Activated CD4-positive, alpha-beta memory T cell treated with anti-CD3 and anti-CD28 coated beads for 36 hours (primary cell): ENCODE measurements at regions not wholly inside any gene's neighbourhood (a gene's known extent, or its start where the extent isn't known, plus 50 kb on each side); places are given as distances from the start of the nearest gene placed in this dataset.

ENCODE experiments used
- CTCF ChIA-PET: fragments of 350-600 bp; sonication (Branson Sonifier 250); formaldehyde crosslinking; loops from one replicate; lab custom pipeline; 2021; ENCODE audit warnings: antibody characterized with exemption, inconsistent platforms; lab: Charles Lee
- POLR2A ChIA-PET: fragments of 350-600 bp; sonication (Branson Sonifier 250); formaldehyde crosslinking; loops from one replicate; lab custom pipeline; 2021; ENCODE audit warnings: antibody characterized with exemption; lab: Charles Lee
- DNase-seq: peaks from one replicate; pipeline ENCODE4 v3.0.0-alpha.2; 2020
- H3K27ac Mint-ChIP-seq: one replicate; pipeline ENCODE4 v1.8.0; 2021; ENCODE audit warnings: mixed read lengths
- H3K27me3 Mint-ChIP-seq: one replicate; pipeline ENCODE4 v1.8.0; 2021; ENCODE audit warnings: mixed read lengths
- H3K36me3 Mint-ChIP-seq: one replicate; pipeline ENCODE4 v1.8.0; 2021; ENCODE audit warnings: mixed read lengths
- H3K4me1 Mint-ChIP-seq: one replicate; pipeline ENCODE4 v1.8.0; 2021; ENCODE audit warnings: low read depth, mixed read lengths
- H3K4me3 Mint-ChIP-seq: one replicate; pipeline ENCODE4 v1.8.0; 2021; ENCODE audit warnings: mild to moderate bottlenecking, mixed read lengths
- H3K9me3 Mint-ChIP-seq: one replicate; pipeline ENCODE4 v1.8.0; 2021; ENCODE audit warnings: mixed read lengths
- intact Hi-C: fragments of 100-400 bp; cut with micrococcal nuclease; formaldehyde crosslinking; loops from one replicate; pipeline ENCODE4 v1.15.1; 2023

- intact Hi-C loops: no loop called here
- ChIA-PET POLR2A (no interaction called here), CTCF (interaction anchor here (0.6 kb wide), 1 partner anchor 380 kb away, joined by 3 read pairs; no protein-coding TSS in a partner anchor)
- Mint-ChIP-seq H3K27me3 (no peaks in the 10 kb centered on the region), H3K27ac (no peak overlapping the region), H3K36me3 (no peaks in the 10 kb centered on the region), H3K4me3 (no peak overlapping the region), H3K4me1 (no peaks in the 10 kb centered on the region), H3K9me3 (peaks cover 12% of the 10 kb centered on the region)
- DNase-seq: no peak
These were observed 116.9 kb upstream of the MPDZ start for GRCh38 chr9:13396418-13396817.

GRCh38 chr9:13395156-13395555, 115.7 kb upstream of the MPDZ start:
- Mint-ChIP-seq H3K9me3 (peaks cover 22% of the 10 kb centered on the region), H3K27ac (no peak overlapping the region), H3K4me1 (no peaks in the 10 kb centered on the region), H3K27me3 (no peaks in the 10 kb centered on the region), H3K4me3 (no peak overlapping the region), H3K36me3 (no peaks in the 10 kb centered on the region)
- CTCF ChIA-PET: no interaction called here
- intact Hi-C loops: no loop called here
- POLR2A ChIA-PET: no interaction called here
- no peak for DNase-seq

DNA sequence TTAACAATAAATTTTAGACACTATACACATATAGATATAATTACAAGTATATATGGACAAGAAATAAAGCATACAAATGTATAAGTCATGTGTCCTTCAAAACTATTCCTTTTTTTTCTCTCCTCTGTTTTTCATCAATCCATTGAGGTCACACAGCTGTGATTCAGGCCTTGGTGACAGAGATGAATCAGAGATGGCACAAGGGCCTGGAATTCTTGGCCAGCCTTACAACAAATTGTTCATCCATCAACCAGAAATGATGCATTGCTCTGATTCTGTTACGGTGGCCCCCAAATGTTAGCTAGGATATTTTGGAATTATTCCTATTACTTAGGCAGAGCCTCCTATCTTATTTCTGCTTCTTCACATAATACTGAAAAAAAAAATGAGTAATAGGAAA, 108.7 kb upstream of the MPDZ start:
- Mint-ChIP-seq H3K36me3 (no peaks in the 10 kb centered on the region), H3K4me1 (no peaks in the 10 kb centered on the region), H3K9me3 (peaks cover 51% of the 10 kb centered on the region), H3K27ac (no peak overlapping the region), H3K4me3 (no peak overlapping the region), H3K27me3 (no peaks in the 10 kb centered on the region)
- intact Hi-C loops: no loop called here
- no peak for DNase-seq
- ChIA-PET CTCF (no interaction called here), POLR2A (no interaction called here)

DNA sequence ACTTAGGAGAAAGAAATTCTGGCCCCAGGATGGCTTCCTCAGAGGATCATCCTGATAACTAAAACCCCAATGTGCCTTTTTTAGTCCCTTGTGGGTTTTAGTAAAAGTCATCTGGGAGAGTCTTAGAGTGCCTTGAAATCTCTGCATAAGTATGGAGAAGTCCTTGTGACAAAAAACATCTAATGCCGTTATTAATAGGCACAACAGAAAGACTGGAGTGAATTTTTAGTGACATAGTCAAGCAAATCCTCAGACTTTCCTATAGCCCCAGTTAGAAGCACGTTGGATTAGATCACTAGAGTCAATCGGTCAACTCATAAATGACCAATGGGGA, 108.2 kb upstream of the MPDZ start:
- POLR2A ChIA-PET: no interaction called here
- Mint-ChIP-seq H3K4me3 (no peak overlapping the region), H3K9me3 (peaks cover 52% of the 10 kb centered on the region), H3K27me3 (no peaks in the 10 kb centered on the region), H3K36me3 (no peaks in the 10 kb centered on the region), H3K4me1 (no peaks in the 10 kb centered on the region), H3K27ac (no peak overlapping the region)
- intact Hi-C loops: no loop called here
- no peak for DNase-seq
- CTCF ChIA-PET: no interaction called here

DNA sequence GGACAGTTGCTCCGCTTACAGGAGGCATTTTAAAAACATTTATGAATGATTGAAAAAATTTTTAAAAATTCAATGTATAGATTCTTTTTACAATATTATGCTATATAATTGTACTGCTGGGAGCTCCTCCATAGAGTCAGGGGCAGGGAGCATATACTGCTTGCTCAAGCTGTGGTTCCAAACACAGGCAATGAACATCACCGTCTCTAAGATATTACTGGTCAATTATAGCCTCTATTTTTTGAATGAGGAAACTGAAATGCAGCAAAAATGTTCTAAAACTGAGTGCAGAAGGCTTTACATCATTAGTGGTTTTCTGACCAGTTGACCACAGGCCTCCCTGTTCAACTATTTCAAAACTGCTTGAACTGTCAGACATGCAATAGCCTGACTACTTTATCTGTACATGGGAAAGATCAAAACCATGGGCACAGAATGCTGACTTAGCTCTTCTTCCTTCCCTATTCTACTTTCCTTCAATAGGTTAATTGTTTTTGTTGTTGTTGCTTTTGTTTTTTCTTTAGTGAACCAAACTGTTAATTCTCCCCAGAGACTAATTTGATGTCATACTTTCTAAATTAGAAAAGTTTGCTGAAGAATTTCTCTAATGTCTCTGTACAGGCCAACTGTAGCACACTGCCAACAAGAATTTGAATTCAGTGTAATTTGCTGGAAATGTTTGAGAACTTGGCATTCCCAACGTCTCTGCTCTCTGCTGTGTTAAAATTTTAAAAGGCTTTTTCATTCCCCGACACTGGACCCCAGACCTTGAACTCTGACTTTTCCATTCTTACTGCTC, 107.6 kb upstream of the MPDZ start:
- no peaks in the 10 kb centered on the region for H3K36me3 Mint-ChIP-seq
- H3K27ac Mint-ChIP-seq: no peak overlapping the region
- H3K9me3 Mint-ChIP-seq: peaks cover 49% of the 10 kb centered on the region
- H3K4me3 Mint-ChIP-seq: no peak overlapping the region
- intact Hi-C loops: no loop called here
- CTCF ChIA-PET: no interaction called here
- H3K27me3 Mint-ChIP-seq: no peaks in the 10 kb centered on the region
- POLR2A ChIA-PET: no interaction called here
- no peak for DNase-seq
- no peaks in the 10 kb centered on the region for H3K4me1 Mint-ChIP-seq

- ChIA-PET CTCF (no interaction called here), POLR2A (no interaction called here)
- Mint-ChIP-seq H3K27ac (no peak overlapping the region), H3K27me3 (no peaks in the 10 kb centered on the region), H3K4me1 (no peaks in the 10 kb centered on the region), H3K36me3 (no peaks in the 10 kb centered on the region), H3K9me3 (peaks cover 42% of the 10 kb centered on the region), H3K4me3 (no peak overlapping the region)
- intact Hi-C loops: no loop called here
- DNase-seq: no peak
These were observed 106.8 kb upstream of the MPDZ start for GRCh38 chr9:13386316-13386715.

- POLR2A ChIA-PET: no interaction called here
- CTCF ChIA-PET: no interaction called here
- DNase-seq: no peak
- no peaks in the 10 kb centered on the region for H3K27me3 Mint-ChIP-seq
- H3K4me3 Mint-ChIP-seq: no peak overlapping the region
- H3K9me3 Mint-ChIP-seq: peaks cover 21% of the 10 kb centered on the region
- no peaks in the 10 kb centered on the region for H3K36me3 Mint-ChIP-seq
- H3K27ac Mint-ChIP-seq: no peak overlapping the region
- intact Hi-C loops: no loop called here
- H3K4me1 Mint-ChIP-seq: no peaks in the 10 kb centered on the region
These were observed 104.4 kb upstream of the MPDZ start for GRCh38 chr9:13383855-13384254.

DNA sequence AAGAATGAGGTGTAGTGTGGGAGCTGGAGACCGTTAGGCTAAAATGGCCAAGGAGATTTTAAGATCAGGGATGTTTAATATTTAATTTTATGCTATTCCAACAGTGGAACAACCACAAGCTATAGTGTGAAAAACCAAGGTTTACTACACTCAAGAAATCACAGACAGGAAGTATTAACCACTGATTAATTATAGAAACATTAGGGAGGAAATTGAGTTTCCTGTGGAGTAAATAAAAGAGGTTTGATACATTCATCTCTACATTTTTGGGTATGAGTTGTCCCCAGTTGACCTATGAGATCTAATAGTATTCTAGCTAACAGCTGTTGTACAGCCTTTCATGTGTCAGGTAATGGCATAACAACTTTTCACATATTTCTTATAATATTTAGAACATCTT, 103.7 kb upstream of the MPDZ start:
- H3K36me3 Mint-ChIP-seq: no peaks in the 10 kb centered on the region
- H3K4me1 Mint-ChIP-seq: no peaks in the 10 kb centered on the region
- ChIA-PET POLR2A (no interaction called here), CTCF (no interaction called here)
- DNase-seq: no peak
- H3K27ac Mint-ChIP-seq: no peak overlapping the region
- H3K27me3 Mint-ChIP-seq: no peaks in the 10 kb centered on the region
- H3K9me3 Mint-ChIP-seq: peaks cover 21% of the 10 kb centered on the region
- H3K4me3 Mint-ChIP-seq: no peak overlapping the region
- intact Hi-C loops: no loop called here

DNA sequence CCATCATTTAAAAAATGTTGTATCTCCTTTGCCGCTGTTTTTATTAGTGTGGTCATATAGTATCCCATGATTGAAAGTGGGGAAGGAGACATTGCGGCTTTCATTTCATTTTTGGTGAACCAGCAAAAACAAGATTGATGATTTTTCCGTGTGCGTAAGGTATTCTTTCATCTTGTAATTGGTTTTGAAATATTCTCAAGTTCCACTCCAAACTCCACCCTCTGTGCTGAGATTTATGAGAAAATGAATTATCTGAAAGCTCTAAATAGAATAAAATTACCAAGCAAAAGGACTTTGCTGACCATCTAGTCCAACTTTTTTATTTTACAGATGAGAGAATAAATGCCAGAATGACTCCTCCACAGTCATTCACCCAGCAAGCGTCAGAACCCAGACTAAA, 103.1 kb upstream of the MPDZ start:
- no peaks in the 10 kb centered on the region for H3K27me3 Mint-ChIP-seq
- ChIA-PET CTCF (no interaction called here), POLR2A (no interaction called here)
- DNase-seq: no peak
- H3K27ac Mint-ChIP-seq: no peak overlapping the region
- no peaks in the 10 kb centered on the region for H3K4me1 Mint-ChIP-seq
- intact Hi-C loops: no loop called here
- H3K4me3 Mint-ChIP-seq: no peak overlapping the region
- peaks cover 21% of the 10 kb centered on the region for H3K9me3 Mint-ChIP-seq
- H3K36me3 Mint-ChIP-seq: no peaks in the 10 kb centered on the region

GRCh38 chr9:13380903-13381302, 101.4 kb upstream of the MPDZ start:
- no peaks in the 10 kb centered on the region for H3K4me1 Mint-ChIP-seq
- H3K27me3 Mint-ChIP-seq: no peaks in the 10 kb centered on the region
- H3K9me3 Mint-ChIP-seq: peaks cover 19% of the 10 kb centered on the region
- H3K36me3 Mint-ChIP-seq: no peaks in the 10 kb centered on the region
- no peak overlapping the region for H3K27ac Mint-ChIP-seq
- intact Hi-C loops: no loop called here
- ChIA-PET POLR2A (no interaction called here), CTCF (no interaction called here)
- no peak overlapping the region for H3K4me3 Mint-ChIP-seq
- DNase-seq: no peak

DNA sequence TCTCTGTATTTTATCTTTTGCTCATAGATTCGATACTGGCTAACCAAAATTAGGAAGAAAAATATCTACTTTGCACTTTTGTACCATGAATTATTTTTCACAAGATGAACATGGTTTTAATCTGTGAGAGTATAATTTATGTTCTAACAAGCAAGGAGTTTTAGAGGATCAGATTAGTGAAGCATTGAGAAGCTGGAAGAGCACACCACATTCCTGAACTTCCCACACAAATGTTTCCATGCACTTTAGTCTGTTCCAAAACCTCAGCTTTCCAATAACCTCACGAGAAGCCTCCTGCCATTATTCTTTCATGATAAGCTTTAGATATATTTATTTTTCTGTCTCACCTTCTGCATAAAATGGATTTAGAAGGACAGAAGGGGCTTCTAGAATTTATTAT, 98.7 kb upstream of the MPDZ start:
- Mint-ChIP-seq H3K9me3 (peaks cover 2% of the 10 kb centered on the region), H3K4me1 (no peaks in the 10 kb centered on the region), H3K4me3 (no peak overlapping the region), H3K27ac (no peak overlapping the region), H3K27me3 (no peaks in the 10 kb centered on the region), H3K36me3 (no peaks in the 10 kb centered on the region)
- ChIA-PET POLR2A (no interaction called here), CTCF (no interaction called here)
- DNase-seq: no peak
- intact Hi-C loops: no loop called here

- POLR2A ChIA-PET: no interaction called here
- no peak overlapping the region for H3K27ac Mint-ChIP-seq
- intact Hi-C loops: no loop called here
- H3K36me3 Mint-ChIP-seq: no peaks in the 10 kb centered on the region
- DNase-seq: no peak
- no peak overlapping the region for H3K4me3 Mint-ChIP-seq
- H3K9me3 Mint-ChIP-seq: no peaks in the 10 kb centered on the region
- no peaks in the 10 kb centered on the region for H3K4me1 Mint-ChIP-seq
- H3K27me3 Mint-ChIP-seq: no peaks in the 10 kb centered on the region
- CTCF ChIA-PET: no interaction called here
These were observed 97.9 kb upstream of the MPDZ start for GRCh38 chr9:13377171-13377925.

DNA sequence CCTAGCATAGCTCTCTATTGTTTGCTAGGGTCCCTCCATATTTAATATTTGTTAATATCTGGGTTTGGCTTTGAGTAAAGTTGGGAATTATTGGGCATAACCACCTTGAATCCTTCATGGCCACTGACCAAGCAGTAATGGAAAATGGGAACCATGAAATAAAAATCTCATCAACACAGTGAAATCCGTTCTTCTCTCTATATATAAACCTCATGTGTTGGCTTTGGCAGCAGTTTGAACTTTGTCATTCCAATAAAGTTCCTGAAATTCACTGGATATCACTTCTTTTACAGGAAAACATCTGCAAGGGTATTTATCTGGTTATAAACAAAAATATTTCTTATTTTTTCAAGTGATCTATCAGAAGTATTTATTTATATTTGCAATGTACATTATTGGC, 93.0 kb upstream of the MPDZ start:
- intact Hi-C loops: no loop called here

More for the DNA sequence above, 93.0 kb upstream of the MPDZ start:
- ChIA-PET POLR2A (no interaction called here), CTCF (no interaction called here)
- Mint-ChIP-seq H3K4me1 (no peaks in the 10 kb centered on the region), H3K4me3 (no peak overlapping the region), H3K27me3 (no peaks in the 10 kb centered on the region), H3K36me3 (no peaks in the 10 kb centered on the region), H3K27ac (no peak overlapping the region), H3K9me3 (no peaks in the 10 kb centered on the region)
- DNase-seq: no peak
